ENCODE measurements at regions not wholly inside any gene's neighbourhood (a gene's known extent, or its start where the extent isn't known, plus 50 kb on each side); places are given as distances from the start of the nearest gene placed in this dataset.

- Mint-ChIP-seq H3K9me3 (no peaks in the 10 kb centered on the region), H3K36me3 (ENCODE audit: low read depth) (no peaks in the 10 kb centered on the region), H3K27me3 (peaks cover 5% of the 10 kb centered on the region), H3K27ac (no peak overlapping the region), H3K4me1 (ENCODE audit: low read depth) (no peaks in the 10 kb centered on the region), H3K4me3 (no peak overlapping the region)
Observed at GRCh38 chr14:37903343-37904191, 304.1 kb upstream of the SSTR1 start.

- Mint-ChIP-seq H3K27me3 (no peaks in the 10 kb centered on the region), H3K4me1 (ENCODE audit: low read depth) (no peaks in the 10 kb centered on the region), H3K9me3 (no peaks in the 10 kb centered on the region), H3K4me3 (no peak overlapping the region), H3K27ac (no peak overlapping the region), H3K36me3 (ENCODE audit: low read depth) (no peaks in the 10 kb centered on the region)
Observed at GRCh38 chr14:37924622-37925021, 283.1 kb upstream of the SSTR1 start.

GRCh38 chr14:37932008-37932407 lies 275.7 kb upstream of the SSTR1 start:
- Mint-ChIP-seq H3K9me3 (no peaks in the 10 kb centered on the region), H3K4me1 (ENCODE audit: low read depth) (no peaks in the 10 kb centered on the region), H3K27me3 (peaks cover 3% of the 10 kb centered on the region), H3K36me3 (ENCODE audit: low read depth) (no peaks in the 10 kb centered on the region), H3K27ac (no peak overlapping the region), H3K4me3 (no peak overlapping the region)

- Mint-ChIP-seq H3K36me3 (ENCODE audit: low read depth) (no peaks in the 10 kb centered on the region), H3K27me3 (peaks cover 3% of the 10 kb centered on the region), H3K9me3 (no peaks in the 10 kb centered on the region), H3K4me1 (ENCODE audit: low read depth) (no peaks in the 10 kb centered on the region), H3K4me3 (no peak overlapping the region), H3K27ac (no peak overlapping the region)
Observed at GRCh38 chr14:37932481-37932880, 275.2 kb upstream of the SSTR1 start.

GRCh38 chr14:37936971-37937370 lies 270.7 kb upstream of the SSTR1 start:
- H3K4me3 Mint-ChIP-seq: no peak overlapping the region
- H3K36me3 Mint-ChIP-seq (ENCODE audit: low read depth): no peaks in the 10 kb centered on the region
- H3K4me1 Mint-ChIP-seq (ENCODE audit: low read depth): no peaks in the 10 kb centered on the region
- H3K9me3 Mint-ChIP-seq: no peaks in the 10 kb centered on the region
- H3K27ac Mint-ChIP-seq: no peak overlapping the region
- peaks cover 3% of the 10 kb centered on the region for H3K27me3 Mint-ChIP-seq

GRCh38 chr14:37939442-37940028 lies 268.2 kb upstream of the SSTR1 start:
- no peaks in the 10 kb centered on the region for H3K36me3 Mint-ChIP-seq (ENCODE audit: low read depth)
- peaks cover 3% of the 10 kb centered on the region for H3K27me3 Mint-ChIP-seq
- no peak overlapping the region for H3K27ac Mint-ChIP-seq
- H3K4me3 Mint-ChIP-seq: no peak overlapping the region
- H3K9me3 Mint-ChIP-seq: peaks cover under 1% of the 10 kb centered on the region
- no peaks in the 10 kb centered on the region for H3K4me1 Mint-ChIP-seq (ENCODE audit: low read depth)

- H3K4me3 Mint-ChIP-seq: no peak overlapping the region
- H3K9me3 Mint-ChIP-seq: peaks cover 29% of the 10 kb centered on the region
- H3K36me3 Mint-ChIP-seq (ENCODE audit: low read depth): no peaks in the 10 kb centered on the region
- no peaks in the 10 kb centered on the region for H3K27me3 Mint-ChIP-seq
- no peaks in the 10 kb centered on the region for H3K4me1 Mint-ChIP-seq (ENCODE audit: low read depth)
- no peak overlapping the region for H3K27ac Mint-ChIP-seq
Observed at GRCh38 chr14:37945959-37946358, 261.7 kb upstream of the SSTR1 start.

GRCh38 chr14:37946819-37947218 lies 260.9 kb upstream of the SSTR1 start:
- no peaks in the 10 kb centered on the region for H3K4me1 Mint-ChIP-seq (ENCODE audit: low read depth)
- no peaks in the 10 kb centered on the region for H3K36me3 Mint-ChIP-seq (ENCODE audit: low read depth)
- H3K27me3 Mint-ChIP-seq: no peaks in the 10 kb centered on the region
- no peak overlapping the region for H3K27ac Mint-ChIP-seq
- H3K9me3 Mint-ChIP-seq: peaks cover 29% of the 10 kb centered on the region
- no peak overlapping the region for H3K4me3 Mint-ChIP-seq

GRCh38 chr14:37948266-37948665 lies 259.4 kb upstream of the SSTR1 start:
- Mint-ChIP-seq H3K27ac (no peak overlapping the region), H3K4me1 (ENCODE audit: low read depth) (no peaks in the 10 kb centered on the region), H3K4me3 (no peak overlapping the region), H3K27me3 (no peaks in the 10 kb centered on the region), H3K36me3 (ENCODE audit: low read depth) (no peaks in the 10 kb centered on the region), H3K9me3 (peaks cover 29% of the 10 kb centered on the region)

- Mint-ChIP-seq H3K27ac (no peak overlapping the region), H3K36me3 (ENCODE audit: low read depth) (no peaks in the 10 kb centered on the region), H3K4me1 (ENCODE audit: low read depth) (no peaks in the 10 kb centered on the region), H3K9me3 (peaks cover 8% of the 10 kb centered on the region), H3K27me3 (no peaks in the 10 kb centered on the region), H3K4me3 (no peak overlapping the region)
Observed at GRCh38 chr14:37968664-37969240, 239.0 kb upstream of the SSTR1 start.

- no peak overlapping the region for H3K4me3 Mint-ChIP-seq
- H3K27me3 Mint-ChIP-seq: no peaks in the 10 kb centered on the region
Observed at GRCh38 chr14:37969511-37969979, 238.2 kb upstream of the SSTR1 start.

GRCh38 chr14:37970696-37971095 lies 237.0 kb upstream of the SSTR1 start:
- H3K9me3 Mint-ChIP-seq: peaks cover 4% of the 10 kb centered on the region
- H3K27me3 Mint-ChIP-seq: no peaks in the 10 kb centered on the region
- no peaks in the 10 kb centered on the region for H3K4me1 Mint-ChIP-seq (ENCODE audit: low read depth)
- no peaks in the 10 kb centered on the region for H3K36me3 Mint-ChIP-seq (ENCODE audit: low read depth)
- no peak overlapping the region for H3K4me3 Mint-ChIP-seq
- H3K27ac Mint-ChIP-seq: no peak overlapping the region

More at GRCh38 chr14:37969511-37969979, 238.2 kb upstream of the SSTR1 start:
- no peaks in the 10 kb centered on the region for H3K4me1 Mint-ChIP-seq (ENCODE audit: low read depth)
- H3K36me3 Mint-ChIP-seq (ENCODE audit: low read depth): no peaks in the 10 kb centered on the region
- no peak overlapping the region for H3K27ac Mint-ChIP-seq
- peaks cover 6% of the 10 kb centered on the region for H3K9me3 Mint-ChIP-seq

GRCh38 chr14:37972941-37973887 lies 234.5 kb upstream of the SSTR1 start:
- Mint-ChIP-seq H3K36me3 (ENCODE audit: low read depth) (no peaks in the 10 kb centered on the region), H3K4me1 (ENCODE audit: low read depth) (no peaks in the 10 kb centered on the region), H3K27ac (no peak overlapping the region), H3K4me3 (no peak overlapping the region), H3K27me3 (peaks cover 4% of the 10 kb centered on the region), H3K9me3 (peaks cover 3% of the 10 kb centered on the region)

- Mint-ChIP-seq H3K27ac (no peak overlapping the region), H3K4me3 (no peak overlapping the region), H3K36me3 (ENCODE audit: low read depth) (no peaks in the 10 kb centered on the region), H3K9me3 (no peaks in the 10 kb centered on the region), H3K4me1 (ENCODE audit: low read depth) (no peaks in the 10 kb centered on the region), H3K27me3 (peaks cover 4% of the 10 kb centered on the region)
Observed at GRCh38 chr14:37974421-37974820, 233.3 kb upstream of the SSTR1 start.
